HAP-1 (cell line): ENCODE measurements at regions not wholly inside any gene's neighbourhood (a gene's known extent, or its start where the extent isn't known, plus 50 kb on each side); places are given as distances from the start of the nearest gene placed in this dataset.

Experiments used
- DNase-seq, 2 experiments: peaks; one replicate each; pipeline ENCODE4 v3.0.0-alpha.2; 2016 to 2020; ENCODE audit warnings: low spot score in 2 of 2
- H3K27me3 ChIP-seq: fragments of 250-450 bp; sonication (Bioruptor Pico); 2 replicates; pipeline ENCODE4 v1.5.1; 2020; ENCODE audit warnings: low read depth, mild to moderate bottlenecking, moderate library complexity
- H3K36me3 ChIP-seq: fragments of 250-450 bp; sonication (Bioruptor Pico); replicated peaks from 2 replicates; pipeline ENCODE4 v1.5.1; 2020; ENCODE audit warnings: mild to moderate bottlenecking
- H3K4me1 ChIP-seq: fragments of 250-450 bp; sonication (Bioruptor Pico); 2 replicates; pipeline ENCODE4 v1.5.1; 2020; ENCODE audit warnings: mild to moderate bottlenecking
- H3K4me3 ChIP-seq: fragments of 250-450 bp; sonication (Bioruptor Pico); 2 replicates; pipeline ENCODE4 v1.5.1; 2020; ENCODE audit warnings: mild to moderate bottlenecking, moderate library complexity
- H3K9me3 ChIP-seq: fragments of 250-450 bp; sonication (Bioruptor Pico); 2 replicates; pipeline ENCODE4 v1.5.1; 2020; ENCODE audit warnings: mild to moderate bottlenecking, moderate library complexity
- in situ Hi-C: fragments of 300-500 bp; cut with MboI; formaldehyde crosslinking; loops from 3 replicates; pipeline ENCODE4 v1.14.3; 2020; ENCODE audit warnings: low sequenced_read_pairs, inconsistent platforms, mixed read lengths

GRCh38 chr2:15107137-15107536 is 454.0 kb downstream of the NBAS start:
- Histone ChIP-seq H3K9me3 (no peaks in the 10 kb centered on the region), H3K4me3 (no peak overlapping the region), H3K36me3 (no peaks in the 10 kb centered on the region), H3K27me3 (no peaks in the 10 kb centered on the region), H3K4me1 (no peaks in the 10 kb centered on the region)
- in situ Hi-C loops, result no loop called here
- no peak for DNase-seq

GRCh38 chr2:15111718-15112117 is 449.4 kb downstream of the NBAS start:
- Histone ChIP-seq H3K27me3 (no peaks in the 10 kb centered on the region), H3K4me3 (no peak overlapping the region), H3K9me3 (no peaks in the 10 kb centered on the region), H3K36me3 (no peaks in the 10 kb centered on the region), H3K4me1 (no peaks in the 10 kb centered on the region)
- DNase-seq, result no peak
- in situ Hi-C loops, result no loop called here

GRCh38 chr2:15112216-15112615 is 448.9 kb downstream of the NBAS start:
- in situ Hi-C loops, result no loop called here
- no peaks in the 10 kb centered on the region for H3K9me3 ChIP-seq
- H3K27me3 ChIP-seq, result no peaks in the 10 kb centered on the region
- no peaks in the 10 kb centered on the region for H3K36me3 ChIP-seq
- no peak for DNase-seq
- H3K4me1 ChIP-seq, result no peaks in the 10 kb centered on the region
- no peak overlapping the region for H3K4me3 ChIP-seq

DNA sequence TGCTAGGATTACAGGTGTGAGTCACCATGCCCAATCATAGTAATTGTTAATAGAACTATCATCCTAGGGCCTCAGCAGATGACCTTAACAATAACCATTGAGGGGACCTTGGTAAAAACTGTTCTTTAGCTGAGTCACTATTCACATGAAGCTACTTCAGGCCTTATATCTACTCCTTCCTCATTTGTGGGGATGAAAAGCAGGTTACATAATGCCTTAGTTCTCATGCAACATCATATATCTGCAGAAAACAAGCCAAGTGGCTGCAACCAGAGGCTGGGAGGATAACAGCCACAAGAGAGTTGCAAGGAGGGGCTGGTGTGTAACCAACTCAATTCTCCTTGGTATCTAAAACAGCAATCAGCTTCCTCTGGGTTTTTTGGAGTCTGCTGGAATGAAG is 445.4 kb downstream of the NBAS start:
- Histone ChIP-seq H3K9me3 (no peaks in the 10 kb centered on the region), H3K27me3 (no peaks in the 10 kb centered on the region), H3K4me1 (peaks cover 8% of the 10 kb centered on the region), H3K4me3 (no peak overlapping the region), H3K36me3 (no peaks in the 10 kb centered on the region)
- no peak for DNase-seq
- in situ Hi-C loops, result no loop called here

- Histone ChIP-seq H3K27me3 (no peaks in the 10 kb centered on the region), H3K4me3 (no peak overlapping the region), H3K4me1 (peaks cover 9% of the 10 kb centered on the region), H3K9me3 (no peaks in the 10 kb centered on the region), H3K36me3 (no peaks in the 10 kb centered on the region)
- in situ Hi-C loops, result no loop called here
- no peak for DNase-seq
Measured at GRCh38 chr2:15116830-15117229, 444.3 kb downstream of the NBAS start.
